T-helper 17 cell (primary cell): ENCODE measurements at regions not wholly inside any gene's neighbourhood (a gene's known extent, or its start where the extent isn't known, plus 50 kb on each side); places are given as distances from the start of the nearest gene placed in this dataset.

Source experiments
- ATAC-seq: fragments of 150-1000 bp; cut with Tn5 transposase; 2 replicates; pipeline ENCODE4 v1.10.0; 2021; ENCODE audit warnings: mild to moderate bottlenecking, moderate library complexity
- DNase-seq, 3 donors: peaks; one replicate each; pipeline versions ENCODE4 v3.0.0 to v3.0.0-alpha.2; 2020 to 2021
- H3K9me3 ChIP-seq: one replicate; pipeline ENCODE4 v1.7.0; 2013; ENCODE audit warnings: low read length, mild to moderate bottlenecking; ENCODE audit not compliant: control insufficient read depth, poor library complexity, severe bottlenecking
- H3K27ac Mint-ChIP-seq: one replicate; pipeline ENCODE4 v1.8.0; 2022; ENCODE audit warnings: mild to moderate bottlenecking, moderate library complexity, mixed read lengths
- H3K27me3 Mint-ChIP-seq: one replicate; pipeline ENCODE4 v1.8.0; 2022; ENCODE audit warnings: mixed read lengths
- H3K36me3 Mint-ChIP-seq: one replicate; pipeline ENCODE4 v1.8.0; 2022; ENCODE audit warnings: low read depth, mixed read lengths
- H3K4me1 Mint-ChIP-seq: one replicate; pipeline ENCODE4 v1.8.0; 2022; ENCODE audit warnings: mild to moderate bottlenecking, mixed read lengths
- H3K4me3 Mint-ChIP-seq: one replicate; pipeline ENCODE4 v1.8.0; 2022; ENCODE audit warnings: mild to moderate bottlenecking, moderate library complexity, mixed read lengths

GRCh38 chr2:47301731-47302130 is 67.4 kb upstream of the EPCAM start:
- Mint-ChIP-seq H3K27me3 (peaks cover 35% of the 10 kb centered on the region), H3K27ac (no peak overlapping the region), H3K36me3 (no peaks in the 10 kb centered on the region), H3K4me1 (peaks cover 10% of the 10 kb centered on the region), H3K4me3 (no peak overlapping the region)
- H3K9me3 ChIP-seq = no peaks in the 10 kb centered on the region
- ATAC-seq (no peak), DNase-seq (no peak)

- H3K27me3 Mint-ChIP-seq = peaks cover 30% of the 10 kb centered on the region
- H3K27ac Mint-ChIP-seq = no peak overlapping the region
- peaks cover 10% of the 10 kb centered on the region for H3K4me1 Mint-ChIP-seq
- DNase-seq (no peak), ATAC-seq (peak; percentile 21)
- no peaks in the 10 kb centered on the region for H3K9me3 ChIP-seq
- peak overlapping the region; percentile 45 for H3K4me3 Mint-ChIP-seq
- H3K36me3 Mint-ChIP-seq = no peaks in the 10 kb centered on the region
Observed at GRCh38 chr2:47301277-47301618, 67.9 kb upstream of the EPCAM start.

GRCh38 chr2:47300609-47301276 is 68.4 kb upstream of the EPCAM start:
- H3K9me3 ChIP-seq = no peaks in the 10 kb centered on the region
- Mint-ChIP-seq H3K4me1 (peaks cover 10% of the 10 kb centered on the region), H3K4me3 (peak overlapping the region; percentile 45), H3K36me3 (no peaks in the 10 kb centered on the region), H3K27ac (no peak overlapping the region), H3K27me3 (peaks cover 28% of the 10 kb centered on the region)
- DNase-seq (no peak), ATAC-seq (peak; percentile 59)

- H3K27ac Mint-ChIP-seq = peak overlapping the region; percentile 29
- H3K36me3 Mint-ChIP-seq = no peaks in the 10 kb centered on the region
- H3K4me3 Mint-ChIP-seq = no peak overlapping the region
- ATAC-seq (no peak), DNase-seq (no peak)
- H3K27me3 Mint-ChIP-seq = peaks cover 30% of the 10 kb centered on the region
- H3K9me3 ChIP-seq = no peaks in the 10 kb centered on the region
- H3K4me1 Mint-ChIP-seq = peaks cover 10% of the 10 kb centered on the region
Observed at GRCh38 chr2:47300081-47300480, 69.0 kb upstream of the EPCAM start.

GRCh38 chr2:47299555-47299954 is 69.6 kb upstream of the EPCAM start:
- H3K4me1 Mint-ChIP-seq = peaks cover 10% of the 10 kb centered on the region
- no peaks in the 10 kb centered on the region for H3K36me3 Mint-ChIP-seq
- DNase-seq = no peak
- H3K4me3 Mint-ChIP-seq = no peak overlapping the region
- ATAC-seq = no peak
- H3K27ac Mint-ChIP-seq = peak overlapping the region; percentile 29
- H3K27me3 Mint-ChIP-seq = peaks cover 25% of the 10 kb centered on the region
- no peaks in the 10 kb centered on the region for H3K9me3 ChIP-seq

GRCh38 chr2:47298771-47299170 is 70.3 kb upstream of the EPCAM start:
- Mint-ChIP-seq H3K27me3 (peaks cover 26% of the 10 kb centered on the region), H3K4me3 (no peak overlapping the region), H3K36me3 (no peaks in the 10 kb centered on the region), H3K27ac (peak overlapping the region; percentile 29), H3K4me1 (peaks cover 10% of the 10 kb centered on the region)
- H3K9me3 ChIP-seq = no peaks in the 10 kb centered on the region
- DNase-seq (no peak), ATAC-seq (no peak)

- H3K4me3 Mint-ChIP-seq = no peak overlapping the region
- no peak for ATAC-seq
- H3K36me3 Mint-ChIP-seq = no peaks in the 10 kb centered on the region
- no peaks in the 10 kb centered on the region for H3K9me3 ChIP-seq
- H3K4me1 Mint-ChIP-seq = peaks cover 10% of the 10 kb centered on the region
- peaks cover 27% of the 10 kb centered on the region for H3K27me3 Mint-ChIP-seq
- no peak overlapping the region for H3K27ac Mint-ChIP-seq
- DNase-seq = no peak
Observed at GRCh38 chr2:47297767-47298425, 71.2 kb upstream of the EPCAM start.

- no peak for ATAC-seq
- H3K27ac Mint-ChIP-seq = no peak overlapping the region
- H3K4me1 Mint-ChIP-seq = peaks cover 10% of the 10 kb centered on the region
- no peak overlapping the region for H3K4me3 Mint-ChIP-seq
- H3K27me3 Mint-ChIP-seq = peaks cover 20% of the 10 kb centered on the region
- no peak for DNase-seq
- no peaks in the 10 kb centered on the region for H3K9me3 ChIP-seq
- H3K36me3 Mint-ChIP-seq = no peaks in the 10 kb centered on the region
Observed at GRCh38 chr2:47295981-47296635, 73.0 kb upstream of the EPCAM start.

GRCh38 chr2:47295131-47295980 is 73.8 kb upstream of the EPCAM start:
- DNase-seq (no peak), ATAC-seq (no peak)
- H3K27ac Mint-ChIP-seq = no peak overlapping the region
- no peaks in the 10 kb centered on the region for H3K36me3 Mint-ChIP-seq
- H3K9me3 ChIP-seq = no peaks in the 10 kb centered on the region
- H3K4me1 Mint-ChIP-seq = peaks cover 3% of the 10 kb centered on the region
- H3K27me3 Mint-ChIP-seq = peaks cover 14% of the 10 kb centered on the region
- no peak overlapping the region for H3K4me3 Mint-ChIP-seq

GRCh38 chr2:47293976-47294375 is 75.1 kb upstream of the EPCAM start:
- DNase-seq = no peak
- H3K36me3 Mint-ChIP-seq = no peaks in the 10 kb centered on the region

GRCh38 chr2:47288864-47289263 is 80.2 kb upstream of the EPCAM start:
- no peaks in the 10 kb centered on the region for H3K36me3 Mint-ChIP-seq
- no peak overlapping the region for H3K27ac Mint-ChIP-seq
- no peak for DNase-seq
- no peak for ATAC-seq
- H3K4me3 Mint-ChIP-seq = no peak overlapping the region
- H3K27me3 Mint-ChIP-seq = peaks cover 13% of the 10 kb centered on the region
- H3K4me1 Mint-ChIP-seq = no peaks in the 10 kb centered on the region
- no peaks in the 10 kb centered on the region for H3K9me3 ChIP-seq

More at GRCh38 chr2:47293976-47294375, 75.1 kb upstream of the EPCAM start:
- Mint-ChIP-seq H3K4me3 (no peak overlapping the region), H3K27ac (no peak overlapping the region), H3K4me1 (no peaks in the 10 kb centered on the region), H3K27me3 (peaks cover 13% of the 10 kb centered on the region)
- no peak for ATAC-seq
- no peaks in the 10 kb centered on the region for H3K9me3 ChIP-seq

- peaks cover 2% of the 10 kb centered on the region for H3K4me1 Mint-ChIP-seq
- DNase-seq (no peak), ATAC-seq (no peak)
- no peaks in the 10 kb centered on the region for H3K36me3 Mint-ChIP-seq
- peaks cover 10% of the 10 kb centered on the region for H3K27me3 Mint-ChIP-seq
- no peak overlapping the region for H3K27ac Mint-ChIP-seq
- H3K4me3 Mint-ChIP-seq = no peak overlapping the region
- no peaks in the 10 kb centered on the region for H3K9me3 ChIP-seq
Observed at GRCh38 chr2:47283659-47284058, 85.5 kb upstream of the EPCAM start.

- no peak for DNase-seq
- ATAC-seq = no peak
- H3K27ac Mint-ChIP-seq = no peak overlapping the region
- peaks cover 2% of the 10 kb centered on the region for H3K4me1 Mint-ChIP-seq
- H3K4me3 Mint-ChIP-seq = no peak overlapping the region
- H3K9me3 ChIP-seq = no peaks in the 10 kb centered on the region
- peaks cover 10% of the 10 kb centered on the region for H3K27me3 Mint-ChIP-seq
- H3K36me3 Mint-ChIP-seq = no peaks in the 10 kb centered on the region
Observed at GRCh38 chr2:47282621-47283272, 86.4 kb upstream of the EPCAM start.
